WTC11 (cell line): ENCODE measurements at regions not wholly inside any gene's neighbourhood (a gene's known extent, or its start where the extent isn't known, plus 50 kb on each side); places are given as distances from the start of the nearest gene placed in this dataset.

Source experiments
- JUN ChIP-seq: sonication (generic); formaldehyde crosslinking; IDR thresholded peaks from 2 replicates; pipeline ENCODE4 v1.8.0; 2023; ENCODE audit warnings: mild to moderate bottlenecking, missing genetic modification reagents
- NFYB ChIP-seq: sonication (generic); formaldehyde crosslinking; conservative IDR thresholded peaks from 2 replicates; pipeline ENCODE4 v1.8.0; 2022; ENCODE audit warnings: low read depth, missing genetic modification reagents
- TEAD1 ChIP-seq: sonication (generic); formaldehyde crosslinking; IDR thresholded peaks from 2 replicates; pipeline ENCODE4 v1.8.0; 2022; ENCODE audit warnings: mild to moderate bottlenecking, missing genetic modification reagents
- ZBTB21 ChIP-seq: sonication (generic); formaldehyde crosslinking; IDR thresholded peaks from 2 replicates; pipeline ENCODE4 v1.8.1; 2023; ENCODE audit warnings: mild to moderate bottlenecking, missing genetic modification reagents, borderline replicate concordance
- ZNF121 ChIP-seq: sonication (generic); formaldehyde crosslinking; IDR thresholded peaks from 2 replicates; pipeline ENCODE4 v1.8.0; 2023; ENCODE audit warnings: missing genetic modification reagents
- ZNF317 ChIP-seq: sonication (generic); formaldehyde crosslinking; IDR thresholded peaks from 2 replicates; pipeline ENCODE4 v1.8.1; 2023; ENCODE audit warnings: low read depth, mild to moderate bottlenecking, moderate library complexity, missing genetic modification reagents, borderline replicate concordance
- TF ChIP-seq, protein P1 (sequence below): sonication (generic); formaldehyde crosslinking; IDR thresholded peaks from 2 replicates; pipeline ENCODE4 v1.8.1; 2023; ENCODE audit warnings: mild to moderate bottlenecking, missing genetic modification reagents, moderate library complexity
- TF ChIP-seq, protein P2 (sequence below): fragments of 200-600 bp; IDR thresholded peaks from 2 replicates; pipeline ENCODE4 v1.8.0; 2022; ENCODE audit warnings: antibody characterized with exemption
- TF ChIP-seq, protein P3 (sequence below): fragments of 250-450 bp; sonication (Bioruptor Pico); IDR thresholded peaks from 2 replicates; pipeline ENCODE4 v1.9.0; 2021; ENCODE audit warnings: moderate library complexity, mild to moderate bottlenecking, inconsistent platforms, borderline replicate concordance
- TF ChIP-seq, protein P4 (sequence below): sonication (generic); formaldehyde crosslinking; conservative IDR thresholded peaks from 2 replicates; pipeline ENCODE4 v1.8.1; 2023; ENCODE audit warnings: mild to moderate bottlenecking, low read depth, missing genetic modification reagents, moderate library complexity
- TF ChIP-seq, protein P5 (sequence below): sonication (generic); formaldehyde crosslinking; IDR thresholded peaks from 2 replicates; pipeline ENCODE4 v1.8.0; 2022; ENCODE audit warnings: mild to moderate bottlenecking, missing genetic modification reagents
- TF ChIP-seq, protein P6 (sequence below): sonication (generic); formaldehyde crosslinking; IDR thresholded peaks from 2 replicates; pipeline ENCODE4 v1.8.0; 2023; ENCODE audit warnings: missing genetic modification reagents

DNA sequence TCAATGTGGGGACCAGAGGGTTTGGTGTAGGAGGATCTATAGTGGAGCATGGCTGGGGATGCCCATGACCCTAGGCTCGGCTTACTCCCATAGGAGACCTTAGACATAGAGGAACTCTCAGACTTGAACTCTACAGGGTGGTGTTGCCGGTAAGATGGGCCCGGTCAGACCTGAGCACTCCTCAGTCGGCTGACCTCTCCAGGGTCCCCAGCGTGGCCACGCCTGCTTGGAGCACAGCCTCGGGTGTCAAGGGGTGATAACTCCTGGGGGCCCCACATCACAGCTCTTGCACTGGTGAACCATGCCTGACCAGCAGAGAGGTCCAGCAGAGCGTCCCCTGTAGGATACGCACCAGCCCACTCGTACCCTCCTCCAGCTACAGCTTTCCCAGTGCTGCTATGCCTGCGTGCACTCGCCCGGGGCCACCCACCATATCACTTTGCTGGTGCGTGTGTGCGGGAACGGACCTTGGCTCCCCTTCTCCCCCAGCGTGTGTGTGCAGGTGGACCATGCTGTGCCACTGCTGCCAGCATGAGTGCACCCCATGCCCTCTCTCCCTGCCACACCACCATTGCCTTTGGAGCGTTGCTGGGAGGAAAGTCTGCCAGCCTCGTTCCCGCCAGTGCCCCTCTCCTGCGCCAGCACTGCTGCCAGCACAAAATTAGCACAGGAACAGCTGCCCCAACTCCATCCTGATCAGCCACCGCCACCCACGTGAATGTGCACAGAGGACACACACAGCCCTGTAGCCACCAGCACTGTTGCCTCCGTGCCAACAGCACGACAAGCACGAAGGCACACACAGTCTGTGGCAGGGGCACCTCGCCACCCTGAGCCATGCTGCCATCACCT is 806.6 kb downstream of the GLUD2 start:
- TF ChIP-seq JUN (CRISPR knock-in tag), result no peak
- TF ChIP-seq, protein P1, sequence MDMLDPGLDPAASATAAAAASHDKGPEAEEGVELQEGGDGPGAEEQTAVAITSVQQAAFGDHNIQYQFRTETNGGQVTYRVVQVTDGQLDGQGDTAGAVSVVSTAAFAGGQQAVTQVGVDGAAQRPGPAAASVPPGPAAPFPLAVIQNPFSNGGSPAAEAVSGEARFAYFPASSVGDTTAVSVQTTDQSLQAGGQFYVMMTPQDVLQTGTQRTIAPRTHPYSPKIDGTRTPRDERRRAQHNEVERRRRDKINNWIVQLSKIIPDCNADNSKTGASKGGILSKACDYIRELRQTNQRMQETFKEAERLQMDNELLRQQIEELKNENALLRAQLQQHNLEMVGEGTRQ, result no peak
- TF ChIP-seq, protein P2, sequence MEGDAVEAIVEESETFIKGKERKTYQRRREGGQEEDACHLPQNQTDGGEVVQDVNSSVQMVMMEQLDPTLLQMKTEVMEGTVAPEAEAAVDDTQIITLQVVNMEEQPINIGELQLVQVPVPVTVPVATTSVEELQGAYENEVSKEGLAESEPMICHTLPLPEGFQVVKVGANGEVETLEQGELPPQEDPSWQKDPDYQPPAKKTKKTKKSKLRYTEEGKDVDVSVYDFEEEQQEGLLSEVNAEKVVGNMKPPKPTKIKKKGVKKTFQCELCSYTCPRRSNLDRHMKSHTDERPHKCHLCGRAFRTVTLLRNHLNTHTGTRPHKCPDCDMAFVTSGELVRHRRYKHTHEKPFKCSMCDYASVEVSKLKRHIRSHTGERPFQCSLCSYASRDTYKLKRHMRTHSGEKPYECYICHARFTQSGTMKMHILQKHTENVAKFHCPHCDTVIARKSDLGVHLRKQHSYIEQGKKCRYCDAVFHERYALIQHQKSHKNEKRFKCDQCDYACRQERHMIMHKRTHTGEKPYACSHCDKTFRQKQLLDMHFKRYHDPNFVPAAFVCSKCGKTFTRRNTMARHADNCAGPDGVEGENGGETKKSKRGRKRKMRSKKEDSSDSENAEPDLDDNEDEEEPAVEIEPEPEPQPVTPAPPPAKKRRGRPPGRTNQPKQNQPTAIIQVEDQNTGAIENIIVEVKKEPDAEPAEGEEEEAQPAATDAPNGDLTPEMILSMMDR, result no peak
- TF ChIP-seq, protein P3, sequence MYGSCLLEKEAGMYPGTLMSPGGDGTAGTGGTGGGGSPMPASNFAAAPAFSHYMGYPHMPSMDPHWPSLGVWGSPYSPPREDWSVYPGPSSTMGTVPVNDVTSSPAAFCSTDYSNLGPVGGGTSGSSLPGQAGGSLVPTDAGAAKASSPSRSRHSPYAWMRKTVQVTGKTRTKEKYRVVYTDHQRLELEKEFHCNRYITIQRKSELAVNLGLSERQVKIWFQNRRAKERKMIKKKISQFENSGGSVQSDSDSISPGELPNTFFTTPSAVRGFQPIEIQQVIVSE (CRISPR knock-in tag), result no peak
- TF ChIP-seq ZNF317 (CRISPR knock-in tag), result no peak
- TF ChIP-seq TEAD1, result no peak
- no peak for TF ChIP-seq NFYB
- TF ChIP-seq, protein P4, sequence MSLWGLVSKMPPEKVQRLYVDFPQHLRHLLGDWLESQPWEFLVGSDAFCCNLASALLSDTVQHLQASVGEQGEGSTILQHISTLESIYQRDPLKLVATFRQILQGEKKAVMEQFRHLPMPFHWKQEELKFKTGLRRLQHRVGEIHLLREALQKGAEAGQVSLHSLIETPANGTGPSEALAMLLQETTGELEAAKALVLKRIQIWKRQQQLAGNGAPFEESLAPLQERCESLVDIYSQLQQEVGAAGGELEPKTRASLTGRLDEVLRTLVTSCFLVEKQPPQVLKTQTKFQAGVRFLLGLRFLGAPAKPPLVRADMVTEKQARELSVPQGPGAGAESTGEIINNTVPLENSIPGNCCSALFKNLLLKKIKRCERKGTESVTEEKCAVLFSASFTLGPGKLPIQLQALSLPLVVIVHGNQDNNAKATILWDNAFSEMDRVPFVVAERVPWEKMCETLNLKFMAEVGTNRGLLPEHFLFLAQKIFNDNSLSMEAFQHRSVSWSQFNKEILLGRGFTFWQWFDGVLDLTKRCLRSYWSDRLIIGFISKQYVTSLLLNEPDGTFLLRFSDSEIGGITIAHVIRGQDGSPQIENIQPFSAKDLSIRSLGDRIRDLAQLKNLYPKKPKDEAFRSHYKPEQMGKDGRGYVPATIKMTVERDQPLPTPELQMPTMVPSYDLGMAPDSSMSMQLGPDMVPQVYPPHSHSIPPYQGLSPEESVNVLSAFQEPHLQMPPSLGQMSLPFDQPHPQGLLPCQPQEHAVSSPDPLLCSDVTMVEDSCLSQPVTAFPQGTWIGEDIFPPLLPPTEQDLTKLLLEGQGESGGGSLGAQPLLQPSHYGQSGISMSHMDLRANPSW (CRISPR knock-in tag), result no peak
- no peak for TF ChIP-seq ZBTB21 (CRISPR knock-in tag)
- TF ChIP-seq, protein P5, sequence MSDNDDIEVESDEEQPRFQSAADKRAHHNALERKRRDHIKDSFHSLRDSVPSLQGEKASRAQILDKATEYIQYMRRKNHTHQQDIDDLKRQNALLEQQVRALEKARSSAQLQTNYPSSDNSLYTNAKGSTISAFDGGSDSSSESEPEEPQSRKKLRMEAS, result no peak
- TF ChIP-seq ZNF121 (CRISPR knock-in tag), result no peak
- TF ChIP-seq, protein P6, sequence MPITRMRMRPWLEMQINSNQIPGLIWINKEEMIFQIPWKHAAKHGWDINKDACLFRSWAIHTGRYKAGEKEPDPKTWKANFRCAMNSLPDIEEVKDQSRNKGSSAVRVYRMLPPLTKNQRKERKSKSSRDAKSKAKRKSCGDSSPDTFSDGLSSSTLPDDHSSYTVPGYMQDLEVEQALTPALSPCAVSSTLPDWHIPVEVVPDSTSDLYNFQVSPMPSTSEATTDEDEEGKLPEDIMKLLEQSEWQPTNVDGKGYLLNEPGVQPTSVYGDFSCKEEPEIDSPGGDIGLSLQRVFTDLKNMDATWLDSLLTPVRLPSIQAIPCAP (CRISPR knock-in tag), result no peak
